ENCODE measurements at regions not wholly inside any gene's neighbourhood (a gene's known extent, or its start where the extent isn't known, plus 50 kb on each side); places are given as distances from the start of the nearest gene placed in this dataset.
"Not testable (repeated sequence)": the region's sequence is repeated elsewhere in the genome, so short reads cannot be mapped to it uniquely, and the experiment has no call there.

GRCh38 chr1:857926-858648 lies 65.6 kb upstream of the SAMD11 start:
- H3K9me3 ChIP-seq, H3K36me3 ChIP-seq, H3K27me3 ChIP-seq, H3K4me1 ChIP-seq, DNase-seq: not testable (repeated sequence)
- peak overlapping the region; percentile 20; the same call in 1 of the 2 replicates for H3K4me3 ChIP-seq (ENCODE audit: low read depth, low read length)
- TF ChIP-seq CTCF (IDR thresholded peaks at IDR 0.05; ENCODE audit: low read depth, low read length): 0 out of 2 replicates have a peak, but pooled peaks have one; percentile 23

- H3K9me3 ChIP-seq: not testable (repeated sequence)
- peak; percentile 43 for DNase-seq
Measured at GRCh38 chr1:858649-859041, 65.1 kb upstream of the SAMD11 start.

GRCh38 chr1:860941-861340 lies 62.8 kb upstream of the SAMD11 start:
- not testable (repeated sequence) for H3K4me3 ChIP-seq (ENCODE audit: low read depth, low read length)

More at GRCh38 chr1:858649-859041, 65.1 kb upstream of the SAMD11 start:
- peak overlapping the region; percentile 20; the same call in 1 of the 2 replicates for H3K4me3 ChIP-seq (ENCODE audit: low read depth, low read length)
- not testable (repeated sequence) for H3K36me3 ChIP-seq, H3K4me1 ChIP-seq, H3K27me3 ChIP-seq

GRCh38 chr1:861714-862113 lies 62.0 kb upstream of the SAMD11 start:
- H3K36me3 ChIP-seq: no peaks in the 10 kb centered on the region
- H3K9me3 ChIP-seq: no peaks in the 10 kb centered on the region
- no peak overlapping the region for H3K4me3 ChIP-seq (ENCODE audit: low read depth, low read length)
- no peaks in the 10 kb centered on the region for H3K4me1 ChIP-seq
- no peak for TF ChIP-seq CTCF (IDR thresholded peaks at IDR 0.05; ENCODE audit: low read depth, low read length)
- H3K27me3 ChIP-seq: no peaks in the 10 kb centered on the region
- no peak for DNase-seq

More at GRCh38 chr1:860941-861340, 62.8 kb upstream of the SAMD11 start:
- not testable (repeated sequence) for H3K27me3 ChIP-seq, H3K36me3 ChIP-seq, DNase-seq, H3K9me3 ChIP-seq, H3K4me1 ChIP-seq

- H3K9me3 ChIP-seq; H3K36me3 ChIP-seq; H3K4me3 ChIP-seq (ENCODE audit: low read depth, low read length); H3K4me1 ChIP-seq; DNase-seq; H3K27me3 ChIP-seq: not testable (repeated sequence)
Measured at GRCh38 chr1:862601-863000, 61.1 kb upstream of the SAMD11 start.

- H3K9me3 ChIP-seq; H3K36me3 ChIP-seq; H3K27me3 ChIP-seq; H3K4me3 ChIP-seq (ENCODE audit: low read depth, low read length); DNase-seq; H3K4me1 ChIP-seq: not testable (repeated sequence)
Measured at GRCh38 chr1:865633-866032, 58.1 kb upstream of the SAMD11 start.

GRCh38 chr1:866095-866494 lies 57.6 kb upstream of the SAMD11 start:
- DNase-seq: no peak
- TF ChIP-seq CTCF (IDR thresholded peaks at IDR 0.05; ENCODE audit: low read depth, low read length): no peak
- H3K27me3 ChIP-seq: peaks cover 9% of the 10 kb centered on the region

GRCh38 chr1:866631-867299 lies 57.0 kb upstream of the SAMD11 start:
- DNase-seq; H3K9me3 ChIP-seq; H3K36me3 ChIP-seq; H3K27me3 ChIP-seq; H3K4me1 ChIP-seq; H3K4me3 ChIP-seq (ENCODE audit: low read depth, low read length): not testable (repeated sequence)

More at GRCh38 chr1:866095-866494, 57.6 kb upstream of the SAMD11 start:
- Histone ChIP-seq H3K4me3 (ENCODE audit: low read depth, low read length) (no peak overlapping the region), H3K36me3 (no peaks in the 10 kb centered on the region), H3K9me3 (no peaks in the 10 kb centered on the region), H3K4me1 (0 out of 2 replicates have a peak, but pooled peaks cover 4% of the 10 kb centered on the region)

GRCh38 chr1:867550-867949 lies 56.2 kb upstream of the SAMD11 start:
- not testable (repeated sequence) for H3K27me3 ChIP-seq; H3K4me1 ChIP-seq; H3K9me3 ChIP-seq; H3K4me3 ChIP-seq (ENCODE audit: low read depth, low read length); DNase-seq; H3K36me3 ChIP-seq
